Spleen (tissue), 11 donors: ENCODE measurements at regions not wholly inside any gene's neighbourhood (a gene's known extent, or its start where the extent isn't known, plus 50 kb on each side); places are given as distances from the start of the nearest gene placed in this dataset.
A peak's percentile ranks its signal among the peaks of the same experiment; 100 is the strongest.

ENCODE experiments used
- DNase-seq: peaks from one replicate; pipeline ENCODE4 v3.0.0-alpha.2; 2020
- H3K27ac ChIP-seq, 8 donors: fragments of 200-600 bp; sonication (generic) in 7 of 8; 1 replicate in 4 of 8; 2 replicates in 4 of 8; pipeline versions ENCODE4 v1.5.0 to v1.8.0; 2016 to 2021; ENCODE audit warnings: inconsistent platforms in 4 of 8, mild to moderate bottlenecking in 4 of 8, moderate library complexity in 1 of 8
- H3K27me3 ChIP-seq, 7 donors: fragments of 200-600 bp; sonication (generic) in 6 of 7; replicated peaks in 1 of 7; 1 replicate in 4 of 7; 2 replicates in 3 of 7; pipeline versions ENCODE4 v1.5.0 to v1.8.0; 2016 to 2021; ENCODE audit warnings: inconsistent platforms in 3 of 7, mild to moderate bottlenecking in 1 of 7
- H3K36me3 ChIP-seq, 6 donors: fragments of 200-600 bp; sonication (generic) in 5 of 6; 1 replicate in 4 of 6; 2 replicates in 2 of 6; pipeline versions ENCODE4 v1.5.0 to v1.8.0; 2016 to 2021; ENCODE audit warnings: inconsistent platforms in 2 of 6
- H3K4me1 ChIP-seq, 6 donors: fragments of 200-600 bp; sonication (generic) in 5 of 6; 1 replicate in 3 of 6; 2 replicates in 3 of 6; pipeline versions ENCODE4 v1.5.0 to v1.8.0; 2016 to 2021; ENCODE audit warnings: inconsistent platforms in 3 of 6
- H3K4me3 ChIP-seq, 8 donors: fragments of 200-600 bp; sonication (generic) in 7 of 8; 1 replicate in 4 of 8; 2 replicates in 4 of 8; pipeline versions ENCODE4 v1.5.0 to v1.8.0; 2016 to 2021; ENCODE audit warnings: inconsistent platforms in 4 of 8, mild to moderate bottlenecking in 4 of 8, moderate library complexity in 2 of 8
- H3K9me3 ChIP-seq, 8 donors: fragments of 200-600 bp; sonication (generic) in 7 of 8; 1 replicate in 4 of 8; 2 replicates in 4 of 8; pipeline versions ENCODE4 v1.5.0 to v1.8.0; 2016 to 2021; ENCODE audit warnings: inconsistent platforms in 4 of 8
- POLR2A ChIP-seq, 3 donors: fragments of 450-650 bp; IDR thresholded peaks; one replicate each; pipeline ENCODE4 v1.5.1; 2017; ENCODE audit warnings: antibody characterized with exemption in 3 of 3, mild to moderate bottlenecking in 1 of 3
- POLR2AphosphoS5 ChIP-seq, 3 donors: sonication (generic); formaldehyde crosslinking; IDR thresholded peaks; one replicate each; pipeline ENCODE4 v1.5.1; 2017; ENCODE audit warnings: antibody characterized with exemption in 3 of 3
- WGBS, 5 donors: extraction: QIAGEN DNeasy Blood & Tissue Kit in 3 of 5; methylation state at CpG; one replicate each; pipeline versions ENCODE4 v1.1.5 to v1.1.7; 2013 to 2018; 5-methylcytosine and 5-hydroxymethylcytosine counted together
- intact Hi-C: fragments of 100-400 bp; cut with DNase I; formaldehyde crosslinking; loops from one replicate; pipeline ENCODE4 v1.15.0; 2023; ENCODE audit warnings: low total_unique reads
- TF ChIP-seq, protein P1 (sequence below), 11 experiments: fragments of 200-600 bp in 7 of 11; fragments of 450-650 bp in 4 of 11; sonication (generic) in 4 of 11; IDR thresholded peaks in 8 of 11; conservative IDR thresholded peaks in 3 of 11; 1 replicate in 7 of 11; 2 replicates in 4 of 11; pipeline versions ENCODE4 v1.4.0 to v1.8.0; 2016 to 2021; ENCODE audit warnings: antibody characterized with exemption in 11 of 11, inconsistent platforms in 4 of 11, mild to moderate bottlenecking in 1 of 11
- donor health status: healthy with polysubstance abuse.
- donor health status: DM: no; HTN: no; CAD: no; lungs with moderate emphysema.
- donor health status: DM: no; HTN: no; CAD: no.
- donor health status: Bipolar disorder and iron deficiency.
- donor health status: healthy.
- donor health status: DM: no; HTN: no; CAD: no.
- donor health status: DM: yes; HTN: yes; CAD: no.

DNA sequence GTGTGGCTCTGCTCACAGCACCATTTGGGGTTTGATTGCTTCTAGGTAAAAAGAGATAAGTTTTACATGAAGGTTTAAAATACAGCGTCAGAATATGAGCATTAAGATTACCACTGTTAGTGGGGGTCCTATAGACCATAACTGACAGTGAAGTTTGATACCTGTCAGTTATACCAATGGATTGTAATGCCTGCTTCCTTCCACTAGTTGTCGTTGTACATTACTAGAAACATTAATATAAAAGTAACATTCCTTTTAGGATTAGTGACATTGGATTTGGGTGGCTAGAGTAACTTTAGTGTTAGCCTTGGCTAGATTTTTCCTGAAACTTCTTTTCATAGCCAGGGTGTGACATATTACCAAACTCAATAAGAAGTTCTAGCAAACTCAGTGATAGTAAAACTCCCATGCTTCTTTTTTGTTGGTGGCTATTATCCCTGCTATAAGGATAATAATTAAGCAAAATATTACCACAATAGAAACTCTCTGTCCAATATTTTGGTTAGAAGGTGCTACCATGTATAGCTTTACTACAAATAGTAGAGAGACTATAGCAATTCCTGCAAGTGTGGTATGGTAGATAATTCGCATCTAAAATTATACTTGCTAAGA is 57.1 kb downstream of the FAM181B start:
- DNase-seq: no peak
- intact Hi-C loops: no loop called here
- no peaks in the 10 kb centered on the region for H3K36me3 ChIP-seq
- H3K27me3 ChIP-seq: no peaks in the 10 kb centered on the region
- H3K9me3 ChIP-seq: peaks cover 0 to 10% (median 5%) of the 10 kb centered on the region in 8 donors
- no peak overlapping the region for H3K27ac ChIP-seq
- no peak overlapping the region for H3K4me3 ChIP-seq
- WGBS, 5 donors: 44 to 62% (median 53%) methylated on average over 3 of the region's 3 CpGs
- TF ChIP-seq, protein P1, sequence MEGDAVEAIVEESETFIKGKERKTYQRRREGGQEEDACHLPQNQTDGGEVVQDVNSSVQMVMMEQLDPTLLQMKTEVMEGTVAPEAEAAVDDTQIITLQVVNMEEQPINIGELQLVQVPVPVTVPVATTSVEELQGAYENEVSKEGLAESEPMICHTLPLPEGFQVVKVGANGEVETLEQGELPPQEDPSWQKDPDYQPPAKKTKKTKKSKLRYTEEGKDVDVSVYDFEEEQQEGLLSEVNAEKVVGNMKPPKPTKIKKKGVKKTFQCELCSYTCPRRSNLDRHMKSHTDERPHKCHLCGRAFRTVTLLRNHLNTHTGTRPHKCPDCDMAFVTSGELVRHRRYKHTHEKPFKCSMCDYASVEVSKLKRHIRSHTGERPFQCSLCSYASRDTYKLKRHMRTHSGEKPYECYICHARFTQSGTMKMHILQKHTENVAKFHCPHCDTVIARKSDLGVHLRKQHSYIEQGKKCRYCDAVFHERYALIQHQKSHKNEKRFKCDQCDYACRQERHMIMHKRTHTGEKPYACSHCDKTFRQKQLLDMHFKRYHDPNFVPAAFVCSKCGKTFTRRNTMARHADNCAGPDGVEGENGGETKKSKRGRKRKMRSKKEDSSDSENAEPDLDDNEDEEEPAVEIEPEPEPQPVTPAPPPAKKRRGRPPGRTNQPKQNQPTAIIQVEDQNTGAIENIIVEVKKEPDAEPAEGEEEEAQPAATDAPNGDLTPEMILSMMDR (IDR thresholded peaks at IDR 0.05 in 8 of 11, conservative IDR thresholded peaks at IDR 0.05 in 3 of 11): peak in 5 of 11 experiments; percentile 27 to 38 (median 35)
- TF ChIP-seq POLR2AphosphoS5 (IDR thresholded peaks at IDR 0.05) (no peak), POLR2A (IDR thresholded peaks at IDR 0.05) (no peak)
- no peaks in the 10 kb centered on the region for H3K4me1 ChIP-seq

DNA sequence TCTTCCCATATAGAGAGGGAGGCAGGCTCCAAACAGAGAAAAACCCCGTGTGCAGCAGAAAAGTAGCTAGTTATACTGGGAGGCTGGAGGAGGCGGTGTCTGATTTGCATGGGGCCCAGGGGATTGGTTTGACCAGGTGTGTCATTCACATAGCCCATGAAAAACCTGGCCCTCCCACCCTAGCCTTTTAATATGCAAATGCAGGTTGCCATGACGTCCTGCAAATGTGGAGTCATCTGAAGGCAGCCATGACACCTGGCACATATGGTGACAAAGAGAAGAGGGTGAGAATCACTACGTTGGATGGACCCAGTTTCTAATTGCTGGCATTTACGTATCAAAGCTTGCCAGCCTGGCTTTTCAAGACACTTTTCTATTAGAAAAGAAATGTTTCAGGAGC is 57.8 kb downstream of the FAM181B start:
- 65 to 79% (median 73%) methylated on average over 5 of the region's 5 CpGs for WGBS, 5 donors
- no peak overlapping the region for H3K4me3 ChIP-seq
- H3K27ac ChIP-seq: no peak overlapping the region
- intact Hi-C loops: no loop called here
- no peaks in the 10 kb centered on the region for H3K36me3 ChIP-seq
- no peaks in the 10 kb centered on the region for H3K4me1 ChIP-seq
- no peak for DNase-seq
- H3K9me3 ChIP-seq: peaks cover 0 to 3% (median 0%) of the 10 kb centered on the region in 8 donors
- H3K27me3 ChIP-seq: no peaks in the 10 kb centered on the region
- TF ChIP-seq POLR2AphosphoS5 (IDR thresholded peaks at IDR 0.05): no peak
- TF ChIP-seq, protein P1 (IDR thresholded peaks at IDR 0.05 in 8 of 11, conservative IDR thresholded peaks at IDR 0.05 in 3 of 11): no peak
- TF ChIP-seq POLR2A (IDR thresholded peaks at IDR 0.05): no peak

DNA sequence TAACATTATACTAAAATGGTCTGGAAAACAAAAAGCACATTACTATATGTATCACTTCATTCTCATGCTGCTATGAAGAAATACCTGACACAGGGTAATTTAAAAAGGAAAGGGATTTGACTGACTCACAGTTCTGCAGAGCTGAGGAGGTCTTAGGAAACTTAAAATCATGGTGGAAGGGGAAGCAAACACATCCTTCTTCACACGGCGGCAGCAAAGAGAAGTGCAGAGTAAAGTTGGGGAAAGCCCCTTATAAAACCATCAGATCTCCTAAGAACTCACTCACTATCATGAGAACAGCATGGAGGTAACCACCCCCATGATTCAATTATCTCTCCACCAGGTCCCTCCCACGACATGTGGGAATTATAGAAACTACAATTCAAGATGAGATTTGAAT is 60.0 kb downstream of the FAM181B start:
- H3K36me3 ChIP-seq: no peaks in the 10 kb centered on the region
- H3K9me3 ChIP-seq: no peaks in the 10 kb centered on the region
- intact Hi-C loops: no loop called here
- DNase-seq: no peak
- WGBS, 5 donors: 42 to 61% (median 46%) methylated on average over 3 of the region's 3 CpGs
- no peak overlapping the region for H3K4me3 ChIP-seq
- no peak overlapping the region for H3K27ac ChIP-seq
- no peaks in the 10 kb centered on the region for H3K4me1 ChIP-seq
- no peaks in the 10 kb centered on the region for H3K27me3 ChIP-seq
- TF ChIP-seq, protein P1 (IDR thresholded peaks at IDR 0.05 in 8 of 11, conservative IDR thresholded peaks at IDR 0.05 in 3 of 11): no peak
- TF ChIP-seq POLR2A (IDR thresholded peaks at IDR 0.05) (no peak), POLR2AphosphoS5 (IDR thresholded peaks at IDR 0.05) (no peak)

DNA sequence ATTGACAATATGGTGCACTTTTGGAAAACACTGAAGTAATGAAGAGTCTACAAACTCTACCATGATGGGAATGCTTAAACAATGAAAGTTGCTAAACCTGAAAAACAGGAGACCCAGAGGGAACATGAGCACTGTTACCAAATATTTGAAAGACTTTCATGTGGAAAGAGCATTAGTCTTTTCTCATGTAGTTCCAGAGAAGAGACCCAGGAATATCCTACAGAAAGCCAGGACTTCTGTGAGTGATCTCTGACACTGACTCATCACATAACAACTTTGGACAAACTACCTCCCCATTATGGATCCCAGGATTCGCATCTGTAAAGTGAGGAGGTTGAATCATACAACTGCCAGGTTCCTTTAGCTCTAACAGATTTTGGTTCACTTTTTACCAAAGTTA is 62.2 kb downstream of the FAM181B start:
- no peaks in the 10 kb centered on the region for H3K9me3 ChIP-seq
- no peak overlapping the region for H3K27ac ChIP-seq
- H3K4me3 ChIP-seq: no peak overlapping the region
- H3K36me3 ChIP-seq: no peaks in the 10 kb centered on the region
- H3K4me1 ChIP-seq: no peaks in the 10 kb centered on the region
- no peak for TF ChIP-seq POLR2A (IDR thresholded peaks at IDR 0.05)
- TF ChIP-seq POLR2AphosphoS5 (IDR thresholded peaks at IDR 0.05): no peak
- TF ChIP-seq, protein P1 (IDR thresholded peaks at IDR 0.05 in 8 of 11, conservative IDR thresholded peaks at IDR 0.05 in 3 of 11): no peak
- no peaks in the 10 kb centered on the region for H3K27me3 ChIP-seq
- no peak for DNase-seq
- intact Hi-C loops: no loop called here
- WGBS, 5 donors: 67 to 89% (median 86%) methylated on average over 1 of the region's 1 CpG
